Lower leg skin (tissue), 4 donors: ENCODE measurements at regions not wholly inside any gene's neighbourhood (a gene's known extent, or its start where the extent isn't known, plus 50 kb on each side); places are given as distances from the start of the nearest gene placed in this dataset.

Source experiments
- DNase-seq, 2 donors: peaks; one replicate each; pipeline ENCODE4 v3.0.0-alpha.2; 2019; ENCODE audit warnings: low spot score in 2 of 2
- H3K4me3 ChIP-seq: fragments of 200-600 bp; sonication (generic); 2 replicates; pipeline ENCODE4 v1.5.1; 2017; ENCODE audit warnings: mild to moderate bottlenecking, low read depth; ENCODE audit not compliant: poor library complexity, severe bottlenecking
- CTCF ChIP-seq, 3 donors: fragments of 450-650 bp; IDR thresholded peaks; one replicate each; pipeline ENCODE4 v1.5.1; 2016; ENCODE audit warnings: antibody characterized with exemption in 3 of 3, mild to moderate bottlenecking in 3 of 3, moderate library complexity in 2 of 3
- POLR2A ChIP-seq, 2 donors: fragments of 450-650 bp; IDR thresholded peaks; one replicate each; pipeline ENCODE4 v1.6.1; 2016 to 2017; ENCODE audit warnings: antibody characterized with exemption in 2 of 2, mild to moderate bottlenecking in 1 of 2, moderate library complexity in 1 of 2
- WGBS, 2 donors: methylation state at CpG; one replicate each; pipeline ENCODE4 v1.1.5; 2018; 5-methylcytosine and 5-hydroxymethylcytosine counted together
- intact Hi-C: fragments of 100-400 bp; cut with DNase I; formaldehyde crosslinking; loops from one replicate; pipeline ENCODE4 v1.15.0; 2023; ENCODE audit warnings: low total_unique reads

GRCh38 chr1:81327103-81327710, 473.5 kb upstream of the ADGRL2 start:
- WGBS, 2 donors, result 70 to 76% methylated on average over 6 of the region's 6 CpGs
- no peak overlapping the region for H3K4me3 ChIP-seq
- intact Hi-C loops, result no loop called here
- TF ChIP-seq POLR2A (IDR thresholded peaks at IDR 0.05) (no peak), CTCF (IDR thresholded peaks at IDR 0.05) (no peak)
- DNase-seq, result no peak

GRCh38 chr1:81326212-81326611, 474.5 kb upstream of the ADGRL2 start:
- H3K4me3 ChIP-seq, result no peak overlapping the region
- 81 to 86% methylated on average over 3 of the region's 3 CpGs for WGBS, 2 donors
- intact Hi-C loops, result no loop called here
- TF ChIP-seq CTCF (IDR thresholded peaks at IDR 0.05), result no peak
- no peak for TF ChIP-seq POLR2A (IDR thresholded peaks at IDR 0.05)
- no peak for DNase-seq

- no peak for DNase-seq
- no peak overlapping the region for H3K4me3 ChIP-seq
- intact Hi-C loops, result no loop called here
- WGBS, 2 donors, result 55 to 56% methylated on average over 3 of the region's 3 CpGs
- no peak for TF ChIP-seq POLR2A (IDR thresholded peaks at IDR 0.05)
- no peak for TF ChIP-seq CTCF (IDR thresholded peaks at IDR 0.05)
Observed at GRCh38 chr1:81325397-81325796, 475.3 kb upstream of the ADGRL2 start.

GRCh38 chr1:81323862-81324261, 476.9 kb upstream of the ADGRL2 start:
- TF ChIP-seq CTCF (IDR thresholded peaks at IDR 0.05) (no peak), POLR2A (IDR thresholded peaks at IDR 0.05) (no peak)
- no peak overlapping the region for H3K4me3 ChIP-seq
- intact Hi-C loops, result no loop called here
- no peak for DNase-seq
- 91 to 97% methylated on average over 5 of the region's 5 CpGs for WGBS, 2 donors

GRCh38 chr1:81317191-81317590, 483.5 kb upstream of the ADGRL2 start:
- H3K4me3 ChIP-seq, result no peak overlapping the region
- DNase-seq, result no peak
- 88 to 96% methylated on average over 1 of the region's 1 CpG for WGBS, 2 donors
- intact Hi-C loops, result no loop called here
- TF ChIP-seq CTCF (IDR thresholded peaks at IDR 0.05), result no peak
